ENCODE measurements at regions not wholly inside any gene's neighbourhood (a gene's known extent, or its start where the extent isn't known, plus 50 kb on each side); places are given as distances from the start of the nearest gene placed in this dataset.

GRCh38 chr18:78882585-78882984, 97.0 kb upstream of the SALL3 start:
- no peak for TF ChIP-seq POLR2AphosphoS5 (IDR thresholded peaks at IDR 0.05)
- TF ChIP-seq POLR2A (IDR thresholded peaks at IDR 0.05): no peak
- no peak for TF ChIP-seq EP300 (IDR thresholded peaks at IDR 0.05)
- TF ChIP-seq CTCF (IDR thresholded peaks at IDR 0.05): no peak
- no peak for DNase-seq
- intact Hi-C loops (cut with DNase I): no loop called here
- Histone ChIP-seq H3K9me3 (no peaks in the 10 kb centered on the region), H3K4me3 (no peak overlapping the region), H3K27ac (no peak overlapping the region), H3K36me3 (no peaks in the 10 kb centered on the region), H3K27me3 (no peaks in the 10 kb centered on the region), H3K4me1 (no peaks in the 10 kb centered on the region)
- WGBS, 2 donors: 73 to 78% methylated on average over 7 of the region's 7 CpGs

GRCh38 chr18:78883501-78883900, 96.1 kb upstream of the SALL3 start:
- TF ChIP-seq POLR2AphosphoS5 (IDR thresholded peaks at IDR 0.05) (no peak), POLR2A (IDR thresholded peaks at IDR 0.05) (no peak), EP300 (IDR thresholded peaks at IDR 0.05) (no peak), CTCF (IDR thresholded peaks at IDR 0.05) (no peak)
- Histone ChIP-seq H3K4me3 (no peak overlapping the region), H3K9me3 (peaks cover 0 to 4% (median 1%) of the 10 kb centered on the region in 4 donors), H3K27me3 (no peaks in the 10 kb centered on the region), H3K4me1 (no peaks in the 10 kb centered on the region), H3K36me3 (no peaks in the 10 kb centered on the region), H3K27ac (no peak overlapping the region)
- intact Hi-C loops (cut with DNase I): no loop called here
- 80 to 95% methylated on average over 4 of the region's 4 CpGs for WGBS, 2 donors
- DNase-seq: no peak

- intact Hi-C loops (cut with DNase I): no loop called here
- no peaks in the 10 kb centered on the region for H3K36me3 ChIP-seq
- peaks cover 0 to 12% (median 3%) of the 10 kb centered on the region in 4 donors for H3K9me3 ChIP-seq
- no peak overlapping the region for H3K27ac ChIP-seq
- H3K27me3 ChIP-seq: no peaks in the 10 kb centered on the region
- DNase-seq: no peak
- no peak for TF ChIP-seq POLR2A (IDR thresholded peaks at IDR 0.05)
- no peak for TF ChIP-seq CTCF (IDR thresholded peaks at IDR 0.05)
- TF ChIP-seq EP300 (IDR thresholded peaks at IDR 0.05): no peak
- TF ChIP-seq POLR2AphosphoS5 (IDR thresholded peaks at IDR 0.05): no peak
- no peaks in the 10 kb centered on the region for H3K4me1 ChIP-seq
- H3K4me3 ChIP-seq: no peak overlapping the region
- WGBS, 2 donors: 44 to 91% methylated on average over 1 of the region's 1 CpG
These were observed 95.1 kb upstream of the SALL3 start for GRCh38 chr18:78884502-78884901.

GRCh38 chr18:78889250-78889649, 90.4 kb upstream of the SALL3 start:
- no peak overlapping the region for H3K27ac ChIP-seq
- peaks cover 0 to 18% (median 6%) of the 10 kb centered on the region in 4 donors for H3K9me3 ChIP-seq
- TF ChIP-seq POLR2AphosphoS5 (IDR thresholded peaks at IDR 0.05) (no peak), EP300 (IDR thresholded peaks at IDR 0.05) (no peak), POLR2A (IDR thresholded peaks at IDR 0.05) (no peak), CTCF (IDR thresholded peaks at IDR 0.05) (no peak)
- no peaks in the 10 kb centered on the region for H3K27me3 ChIP-seq
- H3K4me3 ChIP-seq: no peak overlapping the region
- intact Hi-C loops (cut with DNase I): no loop called here
- DNase-seq: no peak
- WGBS, 2 donors: 82 to 83% methylated on average over 1 of the region's 1 CpG
- H3K4me1 ChIP-seq: no peaks in the 10 kb centered on the region
- H3K36me3 ChIP-seq: no peaks in the 10 kb centered on the region

- peaks cover 0 to 18% (median 6%) of the 10 kb centered on the region in 4 donors for H3K9me3 ChIP-seq
- H3K4me3 ChIP-seq: no peak overlapping the region
- DNase-seq: no peak
- no peaks in the 10 kb centered on the region for H3K4me1 ChIP-seq
- H3K27ac ChIP-seq: no peak overlapping the region
- no peaks in the 10 kb centered on the region for H3K36me3 ChIP-seq
- TF ChIP-seq POLR2AphosphoS5 (IDR thresholded peaks at IDR 0.05) (no peak), EP300 (IDR thresholded peaks at IDR 0.05) (no peak), CTCF (IDR thresholded peaks at IDR 0.05) (no peak), POLR2A (IDR thresholded peaks at IDR 0.05) (no peak)
- intact Hi-C loops (cut with DNase I): no loop called here
- H3K27me3 ChIP-seq: no peaks in the 10 kb centered on the region
- 92 to 94% methylated on average over 3 of the region's 3 CpGs for WGBS, 2 donors
These were observed 89.2 kb upstream of the SALL3 start for GRCh38 chr18:78890388-78890787.

Data from sigmoid colon (tissue), 6 donors.